ENCODE measurements at regions not wholly inside any gene's neighbourhood (a gene's known extent, or its start where the extent isn't known, plus 50 kb on each side); places are given as distances from the start of the nearest gene placed in this dataset.

DNA sequence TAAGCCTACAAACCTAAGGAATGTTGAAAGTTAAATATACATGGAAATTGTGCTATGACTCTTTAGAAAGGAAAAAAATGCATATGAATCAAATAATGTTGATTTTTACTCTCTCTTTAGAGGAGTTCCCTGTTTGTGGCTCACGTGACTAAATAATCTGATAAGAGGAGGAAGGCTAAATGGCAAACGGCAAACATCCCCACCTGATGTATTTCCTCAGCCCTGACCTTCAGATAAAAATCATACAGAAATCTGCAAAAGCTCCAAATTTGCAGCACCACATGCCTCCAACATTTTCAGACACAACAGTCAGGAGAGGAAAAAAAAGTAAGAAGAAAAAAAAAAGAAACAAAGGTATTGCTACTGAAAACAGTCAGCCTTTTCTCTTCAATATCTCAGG is 423.0 kb upstream of the PSMD7 start:
- Histone ChIP-seq H3K4me2 (ENCODE audit: low read length) (no peak overlapping the region), H3K14ac (ENCODE audit: low read length) (no peak overlapping the region), H3K36me3 (ENCODE audit: control insufficient read depth in 1 of 2, insufficient read depth in 2 of 2, low read length in 2 of 2) (no peaks in the 10 kb centered on the region), H2BK120ac (ENCODE audit: insufficient read depth, low read length, poor library complexity) (no peak overlapping the region), H3K9me3 (ENCODE audit: insufficient read depth, low read depth, low read length) (no peaks in the 10 kb centered on the region), H2BK5ac (ENCODE audit: low read depth, low read length, poor library complexity) (no peak overlapping the region), H3K18ac (ENCODE audit: low read length) (no peak overlapping the region), H3K4me3 (ENCODE audit: low read depth, low read length) (no peak overlapping the region), H2AK5ac (ENCODE audit: low read length) (no peak overlapping the region), H3K4ac (ENCODE audit: low read depth, low read length) (no peak overlapping the region), H3K27me3 (ENCODE audit: insufficient read depth, low read length) (no peaks in the 10 kb centered on the region), H3K23ac (ENCODE audit: low read length) (no peak overlapping the region), H3K4me1 (ENCODE audit: control insufficient read depth in 1 of 2, insufficient read depth in 2 of 2, low read length in 2 of 2) (no peaks in the 10 kb centered on the region), H2AFZ (ENCODE audit: insufficient read depth, low read length, poor library complexity) (no peak overlapping the region), H3K79me2 (ENCODE audit: control insufficient read depth, insufficient read depth, low read length, poor library complexity) (no peaks in the 10 kb centered on the region), H4K12ac (ENCODE audit: low read depth, low read length) (no peak overlapping the region), H4K8ac (ENCODE audit: low read depth, low read length) (no peak overlapping the region), H4K91ac (ENCODE audit: low read depth, low read length) (no peak overlapping the region), H3K9ac (ENCODE audit: low read length) (no peak overlapping the region), H2BK12ac (ENCODE audit: low read length) (no peak overlapping the region), H3K27ac (ENCODE audit: low read depth, low read length) (no peak overlapping the region), H3K79me1 (ENCODE audit: low read length) (no peaks in the 10 kb centered on the region)
- no peak for DNase-seq
- no CpG with 5 or more reads among the region's 2 CpGs for WGBS (ENCODE audit: extremely low coverage, insufficient coverage, insufficient read length)

DNA sequence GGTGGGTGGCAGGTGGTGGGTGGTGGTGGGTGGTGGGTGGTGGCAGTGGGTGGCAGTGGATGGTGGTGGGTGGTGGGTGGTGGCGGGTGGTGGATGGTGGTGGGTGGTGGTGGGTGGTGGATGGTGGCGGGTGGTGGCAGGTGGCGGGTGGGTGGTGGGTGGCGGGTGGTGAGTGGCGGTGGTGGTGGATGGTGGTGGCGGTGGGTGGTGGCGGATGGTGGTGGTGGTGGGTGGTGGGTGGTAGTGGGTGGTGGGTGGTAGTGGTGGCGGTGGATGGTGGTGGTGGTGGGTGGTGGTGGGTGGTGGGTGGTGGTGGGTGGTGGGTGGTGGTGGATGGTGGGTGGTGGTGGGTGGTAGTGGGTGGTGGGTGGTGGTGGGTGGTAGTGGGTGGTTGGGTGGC is 423.8 kb upstream of the PSMD7 start:
- H3K27me3 ChIP-seq (ENCODE audit: insufficient read depth, low read length): no peaks in the 10 kb centered on the region
- H3K4me3 ChIP-seq (ENCODE audit: low read depth, low read length): no peak overlapping the region
- H2AFZ ChIP-seq (ENCODE audit: insufficient read depth, low read length, poor library complexity): no peak overlapping the region
- no peaks in the 10 kb centered on the region for H3K4me1 ChIP-seq (ENCODE audit: control insufficient read depth in 1 of 2, insufficient read depth in 2 of 2, low read length in 2 of 2)
- H4K91ac ChIP-seq (ENCODE audit: low read depth, low read length): no peak overlapping the region
- no peak overlapping the region for H2AK5ac ChIP-seq (ENCODE audit: low read length)
- H3K4me2 ChIP-seq (ENCODE audit: low read length): no peak overlapping the region
- no peaks in the 10 kb centered on the region for H3K79me2 ChIP-seq (ENCODE audit: control insufficient read depth, insufficient read depth, low read length, poor library complexity)
- H4K8ac ChIP-seq (ENCODE audit: low read depth, low read length): no peak overlapping the region
- H4K12ac ChIP-seq (ENCODE audit: low read depth, low read length): no peak overlapping the region
- no peak overlapping the region for H3K9ac ChIP-seq (ENCODE audit: low read length)
- H3K27ac ChIP-seq (ENCODE audit: low read depth, low read length): no peak overlapping the region
- no peak for DNase-seq
- H3K18ac ChIP-seq (ENCODE audit: low read length): no peak overlapping the region
- H3K23ac ChIP-seq (ENCODE audit: low read length): no peak overlapping the region
- no peak overlapping the region for H3K14ac ChIP-seq (ENCODE audit: low read length)
- H2BK120ac ChIP-seq (ENCODE audit: insufficient read depth, low read length, poor library complexity): no peak overlapping the region
- H3K79me1 ChIP-seq (ENCODE audit: low read length): no peaks in the 10 kb centered on the region
- no peaks in the 10 kb centered on the region for H3K36me3 ChIP-seq (ENCODE audit: control insufficient read depth in 1 of 2, insufficient read depth in 2 of 2, low read length in 2 of 2)
- H3K9me3 ChIP-seq (ENCODE audit: insufficient read depth, low read depth, low read length): no peaks in the 10 kb centered on the region
- H2BK5ac ChIP-seq (ENCODE audit: low read depth, low read length, poor library complexity): no peak overlapping the region
- H2BK12ac ChIP-seq (ENCODE audit: low read length): no peak overlapping the region
- no CpG with 5 or more reads among the region's 8 CpGs for WGBS (ENCODE audit: extremely low coverage, insufficient coverage, insufficient read length)
- no peak overlapping the region for H3K4ac ChIP-seq (ENCODE audit: low read depth, low read length)

DNA sequence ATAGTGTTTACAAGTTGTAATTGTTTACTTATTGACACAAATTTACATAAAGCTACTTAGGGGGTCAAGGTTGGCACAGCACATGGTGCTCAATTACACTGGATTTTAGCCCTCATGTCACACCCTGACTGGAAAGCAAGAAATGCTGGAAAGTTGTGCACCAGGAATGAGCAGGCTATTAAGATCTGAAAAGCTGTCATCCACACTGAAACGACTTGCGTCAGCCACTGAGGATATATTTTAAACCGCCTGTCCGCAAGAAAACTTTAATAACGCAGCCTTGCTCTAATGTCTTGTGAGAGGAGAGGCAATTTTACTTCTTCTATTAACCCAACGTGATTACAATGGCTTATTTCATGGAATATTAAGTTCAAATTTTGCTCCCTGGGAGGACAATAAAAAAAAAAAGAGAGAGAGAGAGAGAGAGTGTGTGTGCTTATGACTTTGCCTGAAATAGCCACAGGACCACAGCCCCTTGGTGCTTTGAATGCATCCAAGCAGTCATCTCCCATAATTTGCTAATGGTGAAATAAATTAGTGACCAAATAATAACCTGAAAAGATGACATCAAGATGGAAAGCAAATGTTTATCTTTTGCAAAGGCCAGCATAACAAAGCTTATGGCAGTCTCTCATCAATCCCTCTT is 425.4 kb upstream of the PSMD7 start:
- Histone ChIP-seq H3K4me2 (ENCODE audit: low read length) (no peak overlapping the region), H3K14ac (ENCODE audit: low read length) (no peak overlapping the region), H2AK5ac (ENCODE audit: low read length) (no peak overlapping the region), H3K9ac (ENCODE audit: low read length) (no peak overlapping the region), H3K4ac (ENCODE audit: low read depth, low read length) (no peak overlapping the region), H3K18ac (ENCODE audit: low read length) (no peak overlapping the region), H3K4me3 (ENCODE audit: low read depth, low read length) (no peak overlapping the region), H3K79me1 (ENCODE audit: low read length) (no peaks in the 10 kb centered on the region), H3K23ac (ENCODE audit: low read length) (no peak overlapping the region), H3K27me3 (ENCODE audit: insufficient read depth, low read length) (no peaks in the 10 kb centered on the region), H4K8ac (ENCODE audit: low read depth, low read length) (no peak overlapping the region), H4K91ac (ENCODE audit: low read depth, low read length) (no peak overlapping the region), H2AFZ (ENCODE audit: insufficient read depth, low read length, poor library complexity) (no peak overlapping the region), H3K79me2 (ENCODE audit: control insufficient read depth, insufficient read depth, low read length, poor library complexity) (no peaks in the 10 kb centered on the region), H3K36me3 (ENCODE audit: control insufficient read depth in 1 of 2, insufficient read depth in 2 of 2, low read length in 2 of 2) (no peaks in the 10 kb centered on the region), H4K12ac (ENCODE audit: low read depth, low read length) (no peak overlapping the region), H3K9me3 (ENCODE audit: insufficient read depth, low read depth, low read length) (no peaks in the 10 kb centered on the region), H2BK12ac (ENCODE audit: low read length) (no peak overlapping the region), H3K4me1 (ENCODE audit: control insufficient read depth in 1 of 2, insufficient read depth in 2 of 2, low read length in 2 of 2) (no peaks in the 10 kb centered on the region), H3K27ac (ENCODE audit: low read depth, low read length) (no peak overlapping the region), H2BK5ac (ENCODE audit: low read depth, low read length, poor library complexity) (no peak overlapping the region), H2BK120ac (ENCODE audit: insufficient read depth, low read length, poor library complexity) (no peak overlapping the region)
- no CpG with 5 or more reads among the region's 6 CpGs for WGBS (ENCODE audit: extremely low coverage, insufficient coverage, insufficient read length)
- DNase-seq: no peak

DNA sequence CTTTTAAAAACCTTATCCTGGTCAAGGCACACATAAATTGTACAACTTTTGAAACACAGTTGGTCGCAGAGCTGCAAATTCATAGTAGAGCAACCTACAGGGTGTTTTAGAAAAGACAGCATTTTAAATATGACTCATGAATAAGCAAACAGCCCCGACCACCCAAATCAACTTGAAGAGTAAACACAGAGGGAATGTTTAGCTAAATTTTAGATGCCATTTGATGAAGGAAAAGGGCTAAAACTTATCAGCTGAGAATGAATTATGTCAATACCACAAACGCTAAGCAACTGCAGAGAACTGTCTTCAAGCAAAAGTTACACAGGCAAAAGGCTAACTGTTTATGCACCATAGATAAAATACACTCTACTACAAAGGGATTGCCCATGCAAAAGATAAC is 427.5 kb upstream of the PSMD7 start:
- no peaks in the 10 kb centered on the region for H3K79me2 ChIP-seq (ENCODE audit: control insufficient read depth, insufficient read depth, low read length, poor library complexity)
- no peaks in the 10 kb centered on the region for H3K9me3 ChIP-seq (ENCODE audit: insufficient read depth, low read depth, low read length)
- no peak overlapping the region for H3K4ac ChIP-seq (ENCODE audit: low read depth, low read length)
- no peaks in the 10 kb centered on the region for H3K4me1 ChIP-seq (ENCODE audit: control insufficient read depth in 1 of 2, insufficient read depth in 2 of 2, low read length in 2 of 2)
- no peak overlapping the region for H3K4me2 ChIP-seq (ENCODE audit: low read length)
- no peak for DNase-seq
- H3K9ac ChIP-seq (ENCODE audit: low read length): no peak overlapping the region
- H4K8ac ChIP-seq (ENCODE audit: low read depth, low read length): no peak overlapping the region
- no peak overlapping the region for H2BK12ac ChIP-seq (ENCODE audit: low read length)
- no peak overlapping the region for H2BK5ac ChIP-seq (ENCODE audit: low read depth, low read length, poor library complexity)
- no peak overlapping the region for H4K12ac ChIP-seq (ENCODE audit: low read depth, low read length)
- H3K36me3 ChIP-seq (ENCODE audit: control insufficient read depth in 1 of 2, insufficient read depth in 2 of 2, low read length in 2 of 2): no peaks in the 10 kb centered on the region
- H2BK120ac ChIP-seq (ENCODE audit: insufficient read depth, low read length, poor library complexity): no peak overlapping the region
- no peak overlapping the region for H2AK5ac ChIP-seq (ENCODE audit: low read length)
- no peak overlapping the region for H3K18ac ChIP-seq (ENCODE audit: low read length)
- H2AFZ ChIP-seq (ENCODE audit: insufficient read depth, low read length, poor library complexity): no peak overlapping the region
- no CpG with 5 or more reads among the region's 3 CpGs for WGBS (ENCODE audit: extremely low coverage, insufficient coverage, insufficient read length)
- H3K23ac ChIP-seq (ENCODE audit: low read length): no peak overlapping the region
- H3K4me3 ChIP-seq (ENCODE audit: low read depth, low read length): no peak overlapping the region
- H3K79me1 ChIP-seq (ENCODE audit: low read length): no peaks in the 10 kb centered on the region
- no peak overlapping the region for H4K91ac ChIP-seq (ENCODE audit: low read depth, low read length)
- no peak overlapping the region for H3K27ac ChIP-seq (ENCODE audit: low read depth, low read length)
- H3K27me3 ChIP-seq (ENCODE audit: insufficient read depth, low read length): no peaks in the 10 kb centered on the region
- H3K14ac ChIP-seq (ENCODE audit: low read length): no peak overlapping the region
